Hypothalamus (tissue), 51 donors: ENCODE measurements at regions not wholly inside any gene's neighbourhood (a gene's known extent, or its start where the extent isn't known, plus 50 kb on each side); places are given as distances from the start of the nearest gene placed in this dataset.
"Not testable (repeated sequence)": the region's sequence is repeated elsewhere in the genome, so short reads cannot be mapped to it uniquely, and the experiment has no call there.

Source experiments
- DNase-seq, 51 donors: peaks; one replicate each; lab custom pipeline; 2025; lab: John Stamatoyannopoulos, UW

GRCh38 chr18:45339810-45340550 lies 275.3 kb upstream of the SLC14A2 start:
- no peak for DNase-seq

- no peak for DNase-seq
These were observed 274.4 kb upstream of the SLC14A2 start for GRCh38 chr18:45340884-45341283.

GRCh38 chr18:45341454-45341853 lies 273.8 kb upstream of the SLC14A2 start:
- no peak for DNase-seq

GRCh38 chr18:45342166-45342565 lies 273.1 kb upstream of the SLC14A2 start:
- no peak for DNase-seq

- DNase-seq = no peak
These were observed 272.6 kb upstream of the SLC14A2 start for GRCh38 chr18:45342653-45343052.

GRCh38 chr18:45343365-45343764 lies 271.9 kb upstream of the SLC14A2 start:
- no peak for DNase-seq

GRCh38 chr18:45344680-45345079 lies 270.6 kb upstream of the SLC14A2 start:
- not testable (repeated sequence) for DNase-seq

GRCh38 chr18:45349019-45349418 lies 266.3 kb upstream of the SLC14A2 start:
- no peak for DNase-seq

GRCh38 chr18:45349467-45349866 lies 265.8 kb upstream of the SLC14A2 start:
- no peak for DNase-seq

GRCh38 chr18:45350404-45351156 lies 264.7 kb upstream of the SLC14A2 start:
- DNase-seq = no peak

GRCh38 chr18:45352874-45353273 lies 262.4 kb upstream of the SLC14A2 start:
- DNase-seq = no peak

GRCh38 chr18:45353530-45353929 lies 261.7 kb upstream of the SLC14A2 start:
- DNase-seq = no peak

GRCh38 chr18:45355944-45356520 lies 259.2 kb upstream of the SLC14A2 start:
- DNase-seq = no peak

GRCh38 chr18:45357686-45358470 lies 257.4 kb upstream of the SLC14A2 start:
- no peak for DNase-seq

GRCh38 chr18:45359275-45360009 lies 255.8 kb upstream of the SLC14A2 start:
- DNase-seq = no peak

- DNase-seq = no peak
These were observed 254.0 kb upstream of the SLC14A2 start for GRCh38 chr18:45361125-45361851.

GRCh38 chr18:45363196-45363595 lies 252.1 kb upstream of the SLC14A2 start:
- peak in 17 of 51 donors; percentile 3 to 68 (median 28) for DNase-seq

- no peak for DNase-seq
These were observed 249.4 kb upstream of the SLC14A2 start for GRCh38 chr18:45365835-45366234.

- no peak for DNase-seq
These were observed 244.8 kb upstream of the SLC14A2 start for GRCh38 chr18:45370255-45371010.
